ENCODE measurements at regions not wholly inside any gene's neighbourhood (a gene's known extent, or its start where the extent isn't known, plus 50 kb on each side); places are given as distances from the start of the nearest gene placed in this dataset.
A peak's percentile ranks its signal among the peaks of the same experiment; 100 is the strongest.

GRCh38 chr2:180846756-180847472 is 133.5 kb upstream of the UBE2E3 start:
- H3K4me3 ChIP-seq = no peak overlapping the region
- no peak for TF ChIP-seq POLR2AphosphoS5 (IDR thresholded peaks at IDR 0.05)
- no peak for TF ChIP-seq CTCF (IDR thresholded peaks at IDR 0.05)
- no peak for TF ChIP-seq EP300 (IDR thresholded peaks at IDR 0.05)
- TF ChIP-seq POLR2A (IDR thresholded peaks at IDR 0.05) = no peak
- WGBS, 5 donors = 62 to 79% (median 77%) methylated on average over 3 of the region's 3 CpGs
- H3K4me1 ChIP-seq = no peaks in the 10 kb centered on the region
- no peaks in the 10 kb centered on the region for H3K36me3 ChIP-seq
- no peak overlapping the region for H3K27ac ChIP-seq
- no peaks in the 10 kb centered on the region for H3K9me3 ChIP-seq
- DNase-seq = no peak
- intact Hi-C loops (cut with DNase I; ENCODE audit: low total_unique reads) = no loop called here
- H3K27me3 ChIP-seq = no peaks in the 10 kb centered on the region

- 41 to 52% (median 48%) methylated on average over 3 of the region's 3 CpGs for WGBS, 5 donors
- peak in 1 of 2 donors; percentile 6 for DNase-seq
- TF ChIP-seq POLR2A (IDR thresholded peaks at IDR 0.05) = no peak
- TF ChIP-seq POLR2AphosphoS5 (IDR thresholded peaks at IDR 0.05) = no peak
- TF ChIP-seq EP300 (IDR thresholded peaks at IDR 0.05) = no peak
- TF ChIP-seq CTCF (IDR thresholded peaks at IDR 0.05) = no peak
- Histone ChIP-seq H3K9me3 (no peaks in the 10 kb centered on the region), H3K36me3 (no peaks in the 10 kb centered on the region), H3K4me1 (no peaks in the 10 kb centered on the region), H3K27me3 (no peaks in the 10 kb centered on the region), H3K27ac (no peak overlapping the region), H3K4me3 (no peak overlapping the region)
- intact Hi-C loops (cut with DNase I; ENCODE audit: low total_unique reads) = no loop called here
Measured at GRCh38 chr2:180842461-180842860, 137.9 kb upstream of the UBE2E3 start.

GRCh38 chr2:180840641-180841040 is 139.8 kb upstream of the UBE2E3 start:
- H3K27ac ChIP-seq = no peak overlapping the region
- H3K27me3 ChIP-seq = no peaks in the 10 kb centered on the region
- intact Hi-C loops (cut with DNase I; ENCODE audit: low total_unique reads) = no loop called here
- no peaks in the 10 kb centered on the region for H3K9me3 ChIP-seq
- 92 to 97% (median 95%) methylated on average over 9 of the region's 9 CpGs for WGBS, 5 donors
- TF ChIP-seq CTCF (IDR thresholded peaks at IDR 0.05) (no peak), EP300 (IDR thresholded peaks at IDR 0.05) (no peak), POLR2A (IDR thresholded peaks at IDR 0.05) (no peak), POLR2AphosphoS5 (IDR thresholded peaks at IDR 0.05) (no peak)
- no peak for DNase-seq
- no peaks in the 10 kb centered on the region for H3K4me1 ChIP-seq
- no peak overlapping the region for H3K4me3 ChIP-seq
- H3K36me3 ChIP-seq = no peaks in the 10 kb centered on the region

- Histone ChIP-seq H3K4me1 (no peaks in the 10 kb centered on the region), H3K36me3 (no peaks in the 10 kb centered on the region), H3K27ac (no peak overlapping the region), H3K27me3 (no peaks in the 10 kb centered on the region), H3K9me3 (no peaks in the 10 kb centered on the region), H3K4me3 (no peak overlapping the region)
- no peak for TF ChIP-seq POLR2A (IDR thresholded peaks at IDR 0.05)
- no peak for TF ChIP-seq POLR2AphosphoS5 (IDR thresholded peaks at IDR 0.05)
- TF ChIP-seq CTCF (IDR thresholded peaks at IDR 0.05) = no peak
- TF ChIP-seq EP300 (IDR thresholded peaks at IDR 0.05) = no peak
- intact Hi-C loops (cut with DNase I; ENCODE audit: low total_unique reads) = no loop called here
- no peak for DNase-seq
Measured at GRCh38 chr2:180829836-180830235, 150.6 kb upstream of the UBE2E3 start.
